Ramos (cell line): ENCODE measurements at regions not wholly inside any gene's neighbourhood (a gene's known extent, or its start where the extent isn't known, plus 50 kb on each side); places are given as distances from the start of the nearest gene placed in this dataset.
"Not testable (repeated sequence)": the region's sequence is repeated elsewhere in the genome, so short reads cannot be mapped to it uniquely, and the experiment has no call there.

Experiments
- in situ Hi-C: fragments of 300-500 bp; cut with MboI; formaldehyde crosslinking; loops from one replicate; pipeline ENCODE4 v1.14.3; 2022; ENCODE audit warnings: low sequenced_read_pairs; ENCODE audit not compliant: unreplicated experiment

DNA sequence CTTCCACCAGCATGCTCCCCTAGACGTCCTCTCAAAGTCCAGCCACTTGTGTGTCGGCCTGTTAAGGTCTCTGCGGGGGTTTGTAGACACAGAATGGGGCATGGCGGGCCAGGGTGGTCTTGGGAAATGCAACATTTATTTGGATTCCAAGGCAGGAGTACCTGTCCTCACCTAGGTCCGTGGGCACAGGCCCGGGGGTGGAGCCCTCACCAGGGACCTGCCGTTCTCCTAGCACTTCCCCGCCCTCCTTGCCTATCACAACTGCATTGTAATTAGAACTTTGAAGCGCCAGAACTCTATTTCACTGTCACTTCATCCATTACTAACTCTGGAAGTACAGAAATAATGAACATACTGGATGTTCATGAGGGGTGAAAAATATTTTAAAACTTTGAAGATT lies 268.3 kb upstream of the ACTBL2 start:
- in situ Hi-C loops = no loop called here

DNA sequence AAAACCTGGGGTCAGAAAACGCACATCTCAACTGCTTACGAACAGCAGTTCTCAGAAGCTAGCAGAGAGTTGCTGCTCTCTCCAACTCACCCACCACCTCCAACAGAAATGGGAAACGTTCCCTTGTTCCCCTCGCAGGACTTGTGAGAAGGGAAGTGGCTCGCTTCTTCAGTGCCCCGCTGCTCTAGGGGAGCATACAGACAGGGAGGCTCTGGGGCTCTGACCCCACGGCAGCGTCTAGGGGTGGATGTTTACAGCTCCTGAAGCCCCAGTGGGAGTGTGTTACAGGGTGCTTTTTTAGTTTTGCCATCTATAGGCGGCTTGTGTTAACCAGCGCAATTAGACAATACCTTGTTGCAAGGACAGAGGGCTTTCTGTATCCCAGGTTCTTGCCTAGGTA lies 267.7 kb upstream of the ACTBL2 start:
- in situ Hi-C loops = no loop called here

DNA sequence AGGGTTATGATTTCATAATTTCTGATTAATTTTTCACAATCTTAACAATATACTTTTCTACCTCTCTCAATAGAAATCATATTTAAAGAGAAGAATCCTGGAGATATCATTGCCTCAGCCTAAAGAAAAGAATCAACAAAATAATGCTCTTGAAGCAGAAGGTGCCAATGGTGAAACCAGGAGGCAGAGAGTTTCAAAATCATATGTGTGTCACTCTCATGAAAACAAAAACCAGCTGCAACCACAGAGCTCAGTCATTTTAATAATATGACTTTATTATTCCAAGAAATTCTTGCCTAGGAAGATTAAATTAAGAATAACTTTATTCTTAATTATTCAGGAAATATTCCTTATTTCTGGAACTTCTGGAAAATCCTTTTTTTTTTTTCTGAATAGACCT lies 266.8 kb upstream of the ACTBL2 start:
- in situ Hi-C loops = no loop called here

DNA sequence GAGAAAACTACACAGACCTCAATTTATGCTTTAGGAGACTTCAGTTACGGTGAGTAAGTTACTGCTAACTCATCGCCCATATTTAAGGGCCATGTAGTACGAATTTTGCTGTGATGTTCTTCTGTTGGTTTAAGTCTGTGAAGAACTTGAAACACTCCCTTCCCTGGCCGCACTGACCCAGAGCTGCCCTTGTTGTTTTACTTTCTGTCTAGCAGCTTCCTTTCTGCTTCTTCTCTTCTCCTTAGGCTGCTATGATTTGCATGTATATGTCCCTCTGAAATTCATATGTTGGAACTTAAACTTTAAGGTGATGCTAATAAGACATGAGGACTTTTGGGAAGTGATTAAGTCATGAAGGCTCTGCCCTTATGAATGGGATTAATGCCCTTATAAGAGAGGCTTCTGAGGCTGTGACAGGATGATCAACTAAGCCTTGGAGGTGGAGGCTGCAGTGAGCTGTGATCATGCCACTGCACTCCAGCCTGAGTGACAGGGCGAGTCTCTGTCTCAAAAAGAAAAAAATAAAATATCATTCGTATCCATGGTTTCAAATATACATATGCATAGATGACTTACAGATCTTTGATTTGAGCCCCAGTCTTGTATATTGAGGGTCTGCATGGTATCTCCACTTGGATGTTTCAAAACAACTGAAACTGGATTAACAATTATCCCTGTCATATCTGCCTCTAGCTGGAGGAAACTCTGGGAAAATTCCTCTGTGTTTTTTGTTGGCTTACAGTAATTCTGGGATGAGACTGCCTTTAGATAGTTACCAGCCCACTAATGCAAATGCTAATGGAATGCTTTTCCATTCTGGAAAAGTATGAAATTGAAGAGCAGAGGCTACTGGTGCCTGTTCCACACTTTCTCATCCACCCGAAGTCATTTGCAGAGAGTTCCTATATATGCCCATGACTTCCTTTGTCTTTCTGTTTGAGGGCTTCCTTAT lies 263.4 kb upstream of the ACTBL2 start:
- in situ Hi-C loops = no loop called here

DNA sequence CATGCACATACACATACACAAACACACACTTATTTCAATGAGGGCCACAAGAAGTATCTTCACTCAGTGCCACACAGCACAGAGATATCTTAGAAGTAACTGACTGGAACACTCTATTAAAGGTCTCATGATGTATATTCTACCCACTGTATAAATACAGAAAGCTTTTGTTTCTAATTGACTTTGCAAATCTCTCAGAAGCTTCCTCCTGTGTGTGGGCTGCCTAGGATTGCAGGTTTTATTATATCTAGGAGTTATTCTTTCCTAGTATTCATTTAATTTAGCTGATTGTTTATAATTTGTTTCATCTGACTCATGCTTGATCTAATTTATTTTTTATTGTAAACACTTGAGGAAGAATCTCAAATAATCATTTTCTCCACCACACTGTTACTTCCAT lies 262.4 kb upstream of the ACTBL2 start:
- in situ Hi-C loops = no loop called here

DNA sequence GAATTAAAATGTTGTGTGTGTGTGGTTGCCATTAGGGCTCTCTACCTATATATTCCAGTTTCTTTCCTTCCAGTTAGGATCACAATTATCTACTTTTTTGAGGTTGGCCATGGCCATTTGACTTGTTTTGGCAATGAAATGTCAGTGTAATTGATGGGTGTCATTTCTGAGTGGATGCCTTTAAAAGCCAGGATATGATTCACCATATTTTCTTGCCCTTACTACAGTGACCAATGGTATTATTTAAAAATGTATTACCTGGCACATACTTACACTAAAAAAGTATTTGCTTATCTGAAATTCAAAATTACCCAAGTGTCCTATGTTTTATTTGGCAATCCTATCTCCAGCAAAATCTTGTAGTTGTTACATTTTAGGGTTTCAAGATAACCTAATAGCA lies 258.7 kb upstream of the ACTBL2 start:
- in situ Hi-C loops = no loop called here

DNA sequence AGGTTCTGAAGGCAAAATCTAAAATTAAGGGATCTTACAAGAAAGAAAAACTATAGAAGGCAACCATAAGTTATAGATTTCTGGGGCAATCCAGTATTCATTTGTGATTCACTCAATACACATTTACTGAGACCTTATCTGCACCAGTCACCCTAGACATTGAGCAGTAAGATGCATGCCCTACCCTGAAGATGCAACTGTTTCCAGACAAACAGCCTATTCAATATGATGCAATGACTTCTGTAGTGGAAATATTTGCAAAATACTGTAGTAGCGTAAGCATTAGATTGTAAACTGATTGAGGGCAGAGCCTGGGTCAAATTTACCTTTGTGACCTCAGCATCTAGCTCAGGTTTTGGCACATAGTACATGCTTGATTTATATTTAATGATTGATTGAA lies 256.2 kb upstream of the ACTBL2 start:
- in situ Hi-C loops = no loop called here

DNA sequence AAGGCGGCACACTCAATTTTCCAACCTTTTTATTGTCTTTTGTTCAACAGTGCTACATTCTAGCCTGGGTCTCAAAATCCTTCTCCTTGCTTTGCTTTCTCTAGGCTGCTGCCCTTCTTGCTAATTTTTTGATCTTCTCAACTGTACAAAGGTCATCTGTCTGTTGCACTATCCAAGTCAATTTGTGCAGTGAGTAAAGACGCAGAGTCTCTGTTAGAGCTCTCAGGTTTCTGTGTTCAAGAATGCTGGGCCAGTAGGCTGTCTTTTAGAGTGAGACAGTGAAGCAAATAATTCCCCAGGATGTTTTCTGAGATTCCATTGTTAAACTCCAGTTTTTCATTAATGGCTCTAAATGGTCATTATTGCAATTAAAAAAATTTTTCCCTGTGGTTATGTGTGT lies 255.7 kb upstream of the ACTBL2 start:
- in situ Hi-C loops = no loop called here

DNA sequence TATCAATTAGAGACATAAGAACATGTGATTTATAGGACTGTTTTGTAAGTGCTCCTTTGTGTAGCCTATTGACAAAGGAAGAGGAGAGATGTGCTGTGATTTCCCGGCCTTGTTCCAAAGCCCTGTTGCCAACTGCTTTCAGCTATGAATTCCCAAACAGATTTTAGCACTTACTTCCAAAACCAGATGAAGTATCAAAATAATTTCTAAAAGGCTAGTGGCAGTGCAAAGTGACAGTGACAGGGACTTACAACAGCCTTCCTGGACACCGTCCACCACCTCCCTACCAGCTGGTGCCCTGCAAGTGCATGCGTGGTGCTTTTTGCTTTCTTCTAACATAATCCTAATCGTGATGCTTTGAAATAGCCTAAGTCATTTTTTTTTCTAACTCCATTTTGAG lies 254.1 kb upstream of the ACTBL2 start:
- in situ Hi-C loops = no loop called here

DNA sequence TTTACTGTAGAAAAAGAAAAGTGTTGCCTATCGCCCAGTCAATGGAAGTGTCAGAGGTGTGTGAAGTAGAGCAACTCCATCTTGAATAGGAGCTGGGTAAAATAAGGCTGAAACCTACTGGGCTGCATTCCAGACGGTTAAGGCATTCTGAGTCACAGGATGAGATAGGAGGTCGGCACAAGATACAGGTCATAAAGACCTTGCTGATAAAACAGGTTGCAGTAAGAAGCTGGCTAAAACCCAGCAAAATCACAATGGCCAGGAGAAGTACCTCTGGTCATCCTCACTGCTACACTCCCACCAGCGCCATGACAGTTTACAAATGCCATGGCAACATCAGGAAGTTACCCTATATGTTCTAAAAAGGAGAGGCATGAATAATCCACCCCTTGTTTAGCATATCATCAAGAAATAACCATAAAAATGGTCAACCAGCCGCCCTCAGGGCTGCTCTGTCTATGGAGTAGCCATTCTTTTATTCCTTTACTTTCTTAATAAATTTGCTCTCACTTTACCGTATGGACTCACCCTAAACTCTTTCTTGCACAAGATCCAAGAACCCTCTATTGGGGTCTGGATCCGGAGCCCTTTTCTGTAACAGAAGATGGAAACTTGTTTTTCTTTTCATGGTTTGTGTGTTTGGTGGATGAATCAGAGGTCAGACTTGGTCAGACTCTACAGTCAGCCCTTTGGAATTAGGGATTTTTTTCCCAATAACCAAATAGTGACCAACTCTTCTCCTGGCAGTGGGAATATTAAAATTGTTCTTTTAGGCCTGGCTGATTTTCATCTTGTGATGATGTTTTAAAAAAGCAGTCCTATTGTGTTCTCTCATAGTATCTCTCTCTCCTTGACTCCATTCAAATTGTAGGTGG lies 252.9 kb upstream of the ACTBL2 start:
- in situ Hi-C loops = not testable (repeated sequence)

DNA sequence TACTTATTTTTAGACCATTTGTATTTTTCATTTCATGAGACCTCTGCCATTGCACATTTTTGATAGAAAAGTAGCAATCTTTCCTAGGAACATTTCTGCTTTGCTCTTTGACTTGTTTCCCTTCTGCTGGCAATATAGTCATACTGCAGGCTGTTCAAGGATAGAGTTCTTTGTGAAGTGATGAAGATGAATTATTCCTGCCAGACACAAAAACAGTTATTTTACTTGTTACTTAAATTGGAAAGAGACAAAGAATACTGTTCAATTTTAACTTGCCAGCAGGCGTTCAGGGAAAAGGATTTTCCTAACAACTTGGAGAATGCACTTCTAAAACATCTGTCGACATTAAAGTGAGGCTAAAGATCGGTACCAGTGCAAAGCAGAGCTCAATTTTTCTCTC lies 251.7 kb upstream of the ACTBL2 start:
- in situ Hi-C loops = no loop called here

DNA sequence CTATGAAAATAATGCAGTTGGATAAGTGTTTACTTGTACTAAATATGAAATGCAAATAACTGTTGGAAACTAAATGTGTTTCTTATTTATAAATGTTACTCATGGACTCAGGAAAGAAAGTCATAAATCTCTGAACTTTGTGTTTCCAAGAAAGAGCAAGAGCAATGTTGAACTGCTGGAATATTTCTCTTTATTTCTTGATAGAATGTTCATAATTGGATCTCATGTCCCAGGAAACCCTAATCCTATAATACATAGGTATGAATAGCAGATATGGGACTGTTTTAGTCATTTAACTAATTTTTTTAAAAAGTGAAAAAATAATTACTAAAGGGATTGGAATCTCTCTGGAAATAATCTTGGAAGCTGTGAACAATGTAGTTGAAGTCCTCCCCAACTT lies 245.0 kb upstream of the ACTBL2 start:
- in situ Hi-C loops = no loop called here

DNA sequence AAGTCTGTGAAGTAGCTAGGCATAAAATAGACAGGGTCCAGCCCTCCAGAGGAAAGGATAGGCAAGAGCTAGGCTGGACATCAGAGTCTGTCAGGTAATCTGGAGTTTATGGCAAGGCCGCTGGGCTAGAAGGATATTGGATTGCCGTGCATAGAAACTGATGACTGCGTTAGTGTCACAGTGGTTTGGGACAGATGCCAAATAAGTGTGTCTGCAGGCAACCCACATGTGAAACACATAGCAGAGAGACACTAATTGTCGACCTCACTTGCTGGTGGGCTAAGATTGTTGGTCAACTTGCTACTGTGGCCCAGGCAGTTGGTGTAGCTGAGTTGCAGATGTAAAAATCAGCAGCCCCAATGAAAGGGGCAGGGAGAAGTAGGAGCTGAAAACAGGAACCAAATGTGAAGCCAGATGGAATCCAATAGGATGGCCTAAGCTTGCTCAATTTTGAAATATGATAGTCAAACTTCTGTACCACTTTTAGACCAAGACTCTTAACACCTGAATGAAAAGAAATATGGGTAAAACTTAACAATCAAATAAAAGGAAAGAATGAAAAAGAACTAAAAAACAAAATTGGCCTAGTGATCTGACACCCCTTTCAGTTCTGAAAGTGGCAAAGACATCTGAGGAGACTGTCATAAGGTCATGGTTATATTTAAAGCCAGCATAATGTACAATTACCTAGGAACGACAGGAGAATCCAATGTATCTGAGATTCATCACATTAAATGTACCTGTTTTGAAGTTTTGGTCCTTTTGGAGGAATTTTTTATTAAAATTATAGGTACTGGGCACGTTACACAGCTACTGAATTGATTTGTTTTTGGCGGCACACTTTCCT lies 243.3 kb upstream of the ACTBL2 start:
- in situ Hi-C loops = no loop called here

DNA sequence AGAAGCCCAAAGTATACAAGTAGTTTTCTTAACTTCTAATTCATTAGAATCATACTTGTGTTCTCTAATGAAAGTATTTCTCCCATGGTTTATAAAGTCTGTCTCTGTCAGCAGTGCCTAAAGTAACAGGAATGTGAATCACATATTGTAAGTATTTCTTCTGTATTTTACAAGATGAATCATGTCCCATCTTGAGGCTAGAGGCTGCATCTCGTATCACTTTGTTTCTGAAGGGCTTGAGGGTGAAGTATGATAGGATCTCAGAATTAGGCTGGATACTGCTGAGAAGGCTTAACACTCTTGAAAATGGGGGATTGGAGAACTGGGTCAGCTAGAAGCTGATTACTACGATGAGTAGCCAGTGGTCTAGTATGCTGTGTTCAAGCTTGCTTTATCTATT lies 242.2 kb upstream of the ACTBL2 start:
- in situ Hi-C loops = no loop called here

DNA sequence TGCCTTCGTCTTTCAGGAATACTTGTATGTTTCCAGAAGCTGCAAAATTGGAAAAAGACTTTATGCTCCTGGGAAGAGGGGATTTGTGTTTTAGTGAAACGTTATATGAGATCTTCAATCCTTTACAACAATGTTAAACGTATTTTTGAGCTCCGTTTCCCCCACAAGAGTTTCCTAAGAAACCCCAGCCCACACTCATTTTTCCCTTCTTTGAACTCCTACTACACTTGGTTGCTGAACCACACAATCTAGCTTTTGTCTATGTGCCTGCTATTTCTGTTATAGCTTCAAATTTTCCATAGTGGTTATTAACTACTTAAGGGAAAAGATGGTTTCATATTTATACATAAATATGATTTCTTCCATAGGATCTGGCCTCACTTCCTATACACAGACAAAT lies 238.6 kb upstream of the ACTBL2 start:
- in situ Hi-C loops = no loop called here

DNA sequence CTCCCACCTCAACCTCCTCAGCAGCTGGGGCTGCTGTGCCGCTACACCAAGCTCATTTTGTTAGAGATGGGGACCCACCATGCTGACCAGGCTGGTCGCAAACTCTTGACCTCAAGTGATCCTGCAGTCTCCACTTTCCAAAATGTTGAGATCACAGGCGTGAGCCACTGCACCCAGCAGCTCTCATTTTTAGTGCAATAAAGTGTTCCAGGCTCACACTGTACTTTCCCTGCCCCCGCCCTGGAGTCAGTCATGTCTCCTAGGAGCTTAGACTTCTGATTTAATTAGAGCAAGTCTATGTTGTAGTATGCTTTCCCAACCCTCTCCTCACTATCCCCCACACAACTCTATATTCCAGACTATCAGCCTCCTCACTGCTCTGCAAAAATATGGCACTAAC lies 238.0 kb upstream of the ACTBL2 start:
- in situ Hi-C loops = no loop called here

DNA sequence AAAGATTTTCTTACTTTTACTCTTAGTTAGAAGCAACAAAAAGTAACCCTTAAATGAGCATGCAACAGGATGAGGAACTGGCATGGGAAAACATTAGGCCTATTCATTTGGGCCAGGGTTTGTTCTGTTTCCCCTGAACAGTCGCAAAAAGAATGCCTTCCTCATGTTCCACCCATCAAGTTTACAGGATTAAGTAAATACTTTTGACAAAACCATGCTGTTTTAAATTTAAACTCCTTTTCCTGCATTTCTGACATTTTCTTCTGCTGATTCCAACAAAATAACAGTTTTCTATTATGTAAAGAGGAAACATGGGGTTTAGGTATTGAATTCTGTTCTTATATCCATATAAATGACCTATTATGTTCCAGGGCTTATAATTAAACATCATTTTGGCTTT lies 236.6 kb upstream of the ACTBL2 start:
- in situ Hi-C loops = no loop called here

DNA sequence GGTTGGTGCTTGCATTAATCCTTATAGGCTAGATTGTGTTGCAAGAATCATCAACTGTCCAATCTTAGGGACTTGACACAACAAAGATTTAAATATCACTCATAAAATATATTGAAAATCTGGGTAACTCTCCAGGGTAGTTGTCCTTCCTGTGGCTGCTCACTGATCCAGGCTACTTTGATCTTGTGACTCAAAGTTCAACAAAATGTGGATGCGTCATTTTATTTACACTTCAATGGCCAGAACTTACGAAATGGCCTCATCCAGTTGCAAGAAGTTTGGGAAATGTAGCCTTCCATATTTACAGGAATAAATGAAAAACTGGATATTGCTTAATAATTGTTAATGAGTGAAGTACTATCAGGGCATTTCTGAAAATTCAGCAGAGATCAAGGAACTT lies 235.5 kb upstream of the ACTBL2 start:
- in situ Hi-C loops = no loop called here

DNA sequence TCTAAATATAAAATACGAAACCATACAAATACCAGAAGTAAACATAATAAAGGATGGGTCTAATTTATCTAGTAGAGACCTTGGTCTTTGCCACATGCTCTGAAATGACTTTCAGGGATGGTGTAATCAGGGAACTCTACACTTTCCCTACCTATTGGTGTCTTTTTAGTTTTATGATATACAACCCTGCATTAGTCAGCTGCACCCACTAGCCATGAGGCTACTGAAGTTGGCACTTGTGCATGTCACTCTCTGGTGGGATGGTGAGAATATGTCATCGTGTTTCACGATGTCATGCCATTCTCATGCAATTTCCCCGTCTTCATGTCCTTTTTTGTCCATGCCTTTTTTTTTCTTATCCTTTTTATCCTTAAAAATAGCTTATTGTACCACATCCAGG lies 234.9 kb upstream of the ACTBL2 start:
- in situ Hi-C loops = no loop called here

DNA sequence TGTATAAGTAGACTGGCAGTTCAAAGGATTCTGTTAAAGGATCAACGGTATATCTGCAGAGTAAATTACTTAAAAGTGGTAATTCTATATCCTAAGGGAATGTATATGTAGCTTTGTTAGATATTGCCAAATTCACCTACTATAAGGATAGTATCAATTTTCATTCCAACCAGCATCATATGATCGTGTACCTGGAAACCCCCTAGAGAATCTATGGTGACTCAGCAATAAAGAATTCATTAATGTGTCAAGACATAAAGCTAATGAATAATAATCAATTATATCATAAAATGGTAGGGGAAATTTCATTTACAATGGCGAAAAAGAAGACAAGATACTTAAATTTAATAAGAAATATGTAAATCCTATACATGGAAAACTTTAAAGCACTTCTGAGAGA lies 234.1 kb upstream of the ACTBL2 start:
- in situ Hi-C loops = no loop called here

DNA sequence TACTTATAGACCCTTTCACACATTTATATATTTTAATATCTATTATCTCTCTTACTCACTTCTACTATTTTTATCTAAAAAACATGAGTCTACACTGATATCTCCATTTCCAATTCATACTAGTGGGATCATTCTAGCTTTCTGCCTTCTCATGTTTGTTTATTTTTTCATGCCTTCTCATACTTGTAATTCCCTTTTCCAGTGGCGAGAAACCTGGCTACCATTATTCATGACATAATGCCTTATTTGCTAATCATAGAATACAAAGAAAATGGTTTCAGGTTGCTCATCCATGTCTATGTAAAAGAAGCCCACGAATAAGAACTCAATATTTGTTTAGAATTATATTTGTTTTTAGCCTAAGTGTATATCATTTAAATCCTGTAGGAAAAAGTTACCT lies 232.7 kb upstream of the ACTBL2 start:
- in situ Hi-C loops = no loop called here
